GM12878 (cell line): ENCODE measurements at regions not wholly inside any gene's neighbourhood (a gene's known extent, or its start where the extent isn't known, plus 50 kb on each side); places are given as distances from the start of the nearest gene placed in this dataset.

ENCODE experiments used
- ATAC-seq: fragments of 200-7000 bp; cut with Tn5 transposase; 3 replicates; pipeline ENCODE4 v1.9.1; 2020; ENCODE audit warnings: mild to moderate bottlenecking, moderate library complexity
- BruUV-seq: library from RNA; stranded (reverse); fragments of 400-500 nt; replicated peaks from 2 replicates; lab custom pipeline; 2021; lab: Mats Ljungman, UMichigan
- CTCF ChIA-PET: fragments of 300-600 bp; sonication (Branson Sonifier 250); formaldehyde crosslinking; extraction: SDS; loops from one replicate; lab custom pipeline; 2021; ENCODE audit warnings: inconsistent platforms; lab: Yijun Ruan, JAX
- POLR2A ChIA-PET: fragments of 350-600 bp; formaldehyde crosslinking; extraction: SDS; loops from one replicate; lab custom pipeline; 2021; ENCODE audit warnings: inconsistent platforms; lab: Charles Lee
- RAD21 ChIA-PET: fragments of 300-600 bp; sonication (Branson Sonifier 250); formaldehyde crosslinking; loops from one replicate; lab custom pipeline; 2023; ENCODE audit warnings: antibody characterized with exemption; ENCODE audit not compliant: unreplicated experiment; lab: Charles Lee
- SMC1A ChIA-PET: fragments of 300-600 bp; sonication (Branson Sonifier 250); formaldehyde crosslinking; loops from one replicate; lab custom pipeline; 2023; ENCODE audit not compliant: unreplicated experiment, uncharacterized antibody; lab: Charles Lee
- DNase-seq: peaks from one replicate; pipeline ENCODE4 v3.0.0-alpha.2; 2011; ENCODE audit warnings: low read depth, low spot score
- FAIRE-seq: peaks from 3 replicates; lab custom pipeline; 2011; peaks lifted over from hg19 to GRCh38; lab: Jason Lieb, UNC
- H2AFZ ChIP-seq: 2 replicates; pipeline ENCODE4 v1.6.0; 2011; ENCODE audit warnings: low read depth, low read length, control low read depth; ENCODE audit not compliant: control insufficient read depth
- H3K27ac ChIP-seq: 2 replicates; pipeline ENCODE4 v1.5.1; 2011; ENCODE audit warnings: control low read depth; ENCODE audit not compliant: control insufficient read depth, insufficient read depth
- H3K27me3 ChIP-seq, 2 experiments: replicated peaks in 1 of 2; 2 replicates each; pipeline versions ENCODE4 v1.6.0 to v1.6.1; 2011; ENCODE audit warnings: low read length in 1 of 2; ENCODE audit not compliant: control insufficient read depth in 2 of 2, insufficient read depth in 2 of 2
- H3K36me3 ChIP-seq, 2 experiments: 2 replicates each; pipeline ENCODE4 v1.5.1; 2011; ENCODE audit warnings: low read length in 1 of 2; ENCODE audit not compliant: control insufficient read depth in 2 of 2, insufficient read depth in 2 of 2
- H3K4me1 ChIP-seq: 2 replicates; pipeline ENCODE4 v1.6.1; 2011; ENCODE audit warnings: mild to moderate bottlenecking, low read length, moderate library complexity, mixed read lengths; ENCODE audit not compliant: control insufficient read depth, insufficient read depth
- H3K4me2 ChIP-seq: 2 replicates; pipeline ENCODE4 v1.6.0; 2011; ENCODE audit warnings: control low read depth; ENCODE audit not compliant: control insufficient read depth, insufficient read depth
- H3K4me3 ChIP-seq: fragments of 200-600 bp; sonication (generic); 2 replicates; pipeline ENCODE4 v1.5.1; 2016
- H3K79me2 ChIP-seq: 2 replicates; pipeline ENCODE4 v1.6.0; 2011; ENCODE audit warnings: low read length; ENCODE audit not compliant: control insufficient read depth, insufficient read depth
- H3K9ac ChIP-seq: 2 replicates; pipeline ENCODE4 v1.8.0; 2011; ENCODE audit warnings: low read length, control low read depth, mixed read lengths; ENCODE audit not compliant: control insufficient read depth, insufficient read depth
- H3K9me3 ChIP-seq: replicated peaks from 3 replicates; pipeline ENCODE4 v1.5.1; 2011; ENCODE audit warnings: mild to moderate bottlenecking, low read length; ENCODE audit not compliant: control insufficient read depth, insufficient read depth
- H4K20me1 ChIP-seq: 2 replicates; pipeline ENCODE4 v1.6.0; 2011; ENCODE audit not compliant: control insufficient read depth, insufficient read depth
- BCL11A ChIP-seq: IDR thresholded peaks from 2 replicates; pipeline ENCODE4 v1.6.1; 2011; ENCODE audit warnings: low read depth, low read length
- FOXK2 ChIP-seq: fragments of 450-650 bp; IDR thresholded peaks from 2 replicates; pipeline ENCODE4 v1.6.1; 2017; ENCODE audit warnings: mild to moderate bottlenecking, moderate library complexity
- HDAC6 ChIP-seq: fragments of 200-600 bp; sonication (generic); IDR thresholded peaks from one replicate; pipeline ENCODE4 v1.8.0; 2017; ENCODE audit warnings: antibody characterized with exemption; ENCODE audit not compliant: unreplicated experiment
- MTA3 ChIP-seq: IDR thresholded peaks from 2 replicates; pipeline ENCODE4 v1.6.1; 2012; ENCODE audit warnings: low read length, inconsistent platforms, borderline replicate concordance
- MXI1 ChIP-seq: fragments of 150-350 bp; IDR thresholded peaks from 2 replicates; pipeline ENCODE4 v1.6.1; 2011; ENCODE audit warnings: low read depth, mild to moderate bottlenecking, inconsistent platforms, low read length, improper control_type of control experiment
- NFYB ChIP-seq: IDR thresholded peaks from 2 replicates; pipeline ENCODE4 v1.6.1; 2011; ENCODE audit warnings: low read depth, mild to moderate bottlenecking, low read length, improper control_type of control experiment, moderate library complexity; ENCODE audit not compliant: insufficient read depth
- PML ChIP-seq: IDR thresholded peaks from 2 replicates; pipeline ENCODE4 v1.6.1; 2012; ENCODE audit warnings: low read length, inconsistent platforms
- POU2F2 ChIP-seq: IDR thresholded peaks from 3 replicates; pipeline ENCODE4 v1.6.1; 2011; ENCODE audit warnings: low read depth, mild to moderate bottlenecking, low read length, borderline replicate concordance
- RB1 ChIP-seq: fragments of 450-650 bp; formaldehyde crosslinking; IDR thresholded peaks from 2 replicates; pipeline ENCODE4 v1.6.1; 2017; ENCODE audit warnings: mild to moderate bottlenecking, borderline replicate concordance
- SPI1 ChIP-seq: IDR thresholded peaks from 2 replicates; pipeline ENCODE4 v1.6.1; 2011; ENCODE audit warnings: low read depth, mild to moderate bottlenecking, low read length, moderate library complexity, borderline replicate concordance; ENCODE audit not compliant: insufficient read depth
- SUZ12 ChIP-seq: fragments of 200-600 bp; sonication (generic); IDR thresholded peaks from one replicate; pipeline ENCODE4 v1.6.1; 2018; ENCODE audit warnings: antibody characterized with exemption, mild to moderate bottlenecking; ENCODE audit not compliant: unreplicated experiment
- USF2 ChIP-seq: IDR thresholded peaks from 2 replicates; pipeline ENCODE4 v1.6.1; 2011; ENCODE audit warnings: low read depth, low read length, improper control_type of control experiment, borderline replicate concordance
- YY1 ChIP-seq: IDR thresholded peaks from 2 replicates; pipeline ENCODE4 v1.6.1; 2011; ENCODE audit warnings: low read depth, mild to moderate bottlenecking, low read length
- ZBTB4 ChIP-seq: fragments of 450-650 bp; formaldehyde crosslinking; IDR thresholded peaks from 2 replicates; pipeline ENCODE4 v1.4.0; 2022; ENCODE audit warnings: mild to moderate bottlenecking, moderate library complexity
- WGBS: methylation state at CpG from one replicate; pipeline ENCODE4 v1.1.6; 2016; ENCODE audit warnings: low lambda C conversion rate; ENCODE audit not compliant: insufficient replicate concordance, insufficient coverage; ENCODE audit errors: missing lambda C conversion rate; 5-methylcytosine and 5-hydroxymethylcytosine counted together
- in situ Hi-C: fragments of 300-500 bp; cut with MboI; formaldehyde crosslinking; loops from 9 replicates; pipeline ENCODE4 v1.14.3; 2018; ENCODE audit warnings: mixed read lengths
- intact Hi-C: fragments of 100-400 bp; cut with micrococcal nuclease; formaldehyde crosslinking; loops from one replicate; pipeline ENCODE4 v1.14.2; 2022; ENCODE audit not compliant: unreplicated experiment

GRCh38 chr5:113652161-113652560 lies 138.7 kb downstream of the YTHDC2 start:
- Histone ChIP-seq H3K4me3 (no peak overlapping the region), H3K9ac (no peak overlapping the region), H3K36me3 (no peaks in the 10 kb centered on the region), H3K27ac (no peak overlapping the region), H4K20me1 (no peaks in the 10 kb centered on the region), H3K79me2 (no peaks in the 10 kb centered on the region), H3K9me3 (no peaks in the 10 kb centered on the region), H3K4me2 (no peak overlapping the region), H2AFZ (no peak overlapping the region), H3K27me3 (no peaks in the 10 kb centered on the region), H3K4me1 (no peaks in the 10 kb centered on the region)
- WGBS: 37% methylated on average over 7 of the region's 7 CpGs
- no peak for DNase-seq
- ChIA-PET RAD21 (no interaction called here), POLR2A (no interaction called here), CTCF (interaction anchor here (0.5 to 1.0 kb wide), 2 partner anchors 12 to 435 kb away, joined by 3 read pairs; no protein-coding TSS in a partner anchor), SMC1A (interaction anchor here (0.8 to 0.9 kb wide), 2 partner anchors 16 to 37 kb away, joined by 3 to 4 read pairs; no protein-coding TSS in a partner anchor)
- ATAC-seq: no peak
- in situ Hi-C loops: no loop called here
- TF ChIP-seq RB1 (no peak), NFYB (no peak), USF2 (no peak)
- FAIRE-seq: no peak
- no TSS peak for BruUV-seq
- intact Hi-C loops: no loop called here

- POLR2A ChIA-PET: no interaction called here
- Histone ChIP-seq H3K9ac (no peak overlapping the region), H3K79me2 (no peaks in the 10 kb centered on the region), H3K9me3 (no peaks in the 10 kb centered on the region), H3K27me3 (no peaks in the 10 kb centered on the region), H3K27ac (no peak overlapping the region), H3K4me3 (no peak overlapping the region), H3K4me2 (no peak overlapping the region), H3K36me3 (no peaks in the 10 kb centered on the region), H4K20me1 (no peaks in the 10 kb centered on the region), H3K4me1 (no peaks in the 10 kb centered on the region), H2AFZ (no peak overlapping the region)
- no TSS peak for BruUV-seq
- in situ Hi-C loops (no loop called here), intact Hi-C loops (no loop called here)
- no peak for TF ChIP-seq POU2F2
- no peak for TF ChIP-seq HDAC6
- no peak for TF ChIP-seq ZBTB4 (CRISPR knock-in tag)
- no peak for TF ChIP-seq BCL11A
- TF ChIP-seq PML: no peak
- no peak for TF ChIP-seq MTA3
- TF ChIP-seq SPI1: no peak
- no peak for TF ChIP-seq SUZ12
- TF ChIP-seq YY1: no peak
- TF ChIP-seq MXI1: no peak
- TF ChIP-seq FOXK2: no peak
- no peak for FAIRE-seq
- no peak for DNase-seq
- RAD21 ChIA-PET: no interaction called here
- SMC1A ChIA-PET: no interaction called here
- 17% methylated on average over 3 of the region's 3 CpGs for WGBS
- ATAC-seq: no peak
- CTCF ChIA-PET: interaction anchor here (1.0 kb wide), 1 partner anchor 9 kb away, joined by 3 read pairs; no protein-coding TSS in a partner anchor
Measured at GRCh38 chr5:113654828-113655227, 141.3 kb downstream of the YTHDC2 start.
